ENCODE measurements at regions not wholly inside any gene's neighbourhood (a gene's known extent, or its start where the extent isn't known, plus 50 kb on each side); places are given as distances from the start of the nearest gene placed in this dataset.

DNA sequence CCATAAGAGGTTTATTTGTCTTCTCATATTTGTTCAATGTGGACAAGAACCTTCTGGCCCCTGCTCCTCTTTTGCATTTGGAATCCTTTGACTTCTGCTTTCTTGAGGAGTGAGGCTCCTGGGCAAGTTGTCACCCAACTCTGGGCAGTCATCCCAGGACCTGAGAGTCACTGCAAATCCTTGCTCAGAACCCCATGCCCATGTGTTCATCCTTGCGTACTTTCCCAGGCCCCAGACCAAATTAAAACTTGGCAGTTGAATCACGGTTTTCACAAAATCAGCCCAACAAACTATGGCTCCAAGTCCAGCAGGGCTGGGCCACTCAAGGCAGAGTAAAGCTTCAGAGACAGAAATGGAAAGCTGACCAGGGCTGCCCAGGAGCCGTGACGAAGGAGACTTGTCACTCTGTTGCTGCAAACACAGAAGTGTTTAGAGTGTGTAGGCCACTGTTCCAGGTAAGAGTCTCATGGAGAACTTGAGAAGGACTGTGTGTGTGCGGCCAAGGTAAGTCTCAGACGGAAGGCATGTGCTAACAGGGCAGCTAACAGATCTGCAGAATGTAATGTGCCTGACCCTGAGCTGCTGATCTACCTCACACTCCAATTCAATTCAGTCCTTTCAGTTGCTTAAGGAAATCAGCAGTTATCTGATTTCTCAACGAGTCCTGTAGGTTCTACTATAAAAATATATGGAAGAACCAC lies 549.4 kb upstream of the HS6ST1 start:
- H3K36me3 Mint-ChIP-seq = no peaks in the 10 kb centered on the region
- Histone ChIP-seq H3K27me3 (ENCODE audit: control insufficient read depth in 2 of 2, insufficient read depth in 2 of 2, low read length in 2 of 2) (no peaks in the 10 kb centered on the region), H3K27ac (ENCODE audit: low read depth, low read length) (no peak overlapping the region), H3K4me3 (ENCODE audit: low read length) (no peak overlapping the region), H3K9me3 (ENCODE audit: control insufficient read depth in 2 of 3, low read length in 3 of 3) (no peaks in the 10 kb centered on the region), H3K4me1 (ENCODE audit: control insufficient read depth in 2 of 2, insufficient read depth in 2 of 2, low read length in 2 of 2) (no peaks in the 10 kb centered on the region), H3K36me3 (ENCODE audit: control insufficient read depth in 2 of 3, insufficient read depth in 3 of 3, low read length in 3 of 3) (no peaks in the 10 kb centered on the region)
- no peak overlapping the region for H3K4me3 Mint-ChIP-seq
- ChIA-PET POLR2A (no interaction called here), CTCF (no interaction called here)
- ATAC-seq (no peak), DNase-seq (no peak)
- no peak overlapping the region for H3K27ac Mint-ChIP-seq
- H3K27me3 Mint-ChIP-seq = peaks cover 0 to 5% (median 0%) of the 10 kb centered on the region in 5 donors
- no peaks in the 10 kb centered on the region for H3K4me1 Mint-ChIP-seq
- intact Hi-C loops (cut with micrococcal nuclease) = no loop called here
- H3K9me3 Mint-ChIP-seq = peaks cover 0 to 7% (median 0%) of the 10 kb centered on the region in 11 donors

DNA sequence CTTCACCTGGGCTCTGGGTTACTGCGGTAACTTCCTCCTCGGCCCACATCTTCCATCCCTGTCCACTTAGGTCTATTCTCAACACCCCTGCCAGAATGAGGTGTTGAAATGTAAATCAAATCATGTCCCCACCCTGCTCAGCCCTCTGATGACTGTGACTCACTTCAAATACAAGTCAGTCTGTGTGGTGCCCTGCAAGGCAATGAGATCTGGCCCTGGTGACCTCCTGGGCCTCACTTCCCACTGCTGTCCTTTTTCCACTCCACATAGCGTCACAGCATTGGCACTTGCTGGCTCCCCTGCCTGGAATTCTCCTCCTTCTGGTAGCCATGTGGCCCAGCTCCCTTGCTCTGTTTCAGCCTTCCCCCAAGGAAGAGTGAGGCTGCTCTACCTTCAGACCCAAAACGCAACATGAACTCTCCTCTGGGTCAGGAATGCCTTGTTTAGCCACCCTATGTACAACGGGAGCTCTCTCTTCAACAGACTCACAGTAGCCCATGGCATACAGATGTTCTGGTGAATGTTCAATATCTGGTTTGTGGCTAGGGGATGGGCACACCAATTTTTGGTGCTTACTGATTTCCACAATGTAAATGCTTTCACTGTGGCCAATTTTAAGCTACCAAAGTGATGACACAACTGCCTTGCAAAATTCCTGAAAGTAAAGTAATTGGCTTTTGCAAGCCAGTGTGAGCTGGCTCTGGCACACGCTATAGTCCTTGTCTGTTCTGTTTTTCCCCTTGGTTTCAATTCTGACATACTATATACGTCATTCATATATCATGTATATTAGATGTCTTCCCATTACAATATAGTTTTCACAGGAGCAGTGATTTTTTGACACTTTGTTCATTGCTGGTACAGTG lies 550.3 kb upstream of the HS6ST1 start:
- Histone ChIP-seq H3K9me3 (ENCODE audit: control insufficient read depth in 2 of 3, low read length in 3 of 3) (no peaks in the 10 kb centered on the region), H3K27me3 (ENCODE audit: control insufficient read depth in 2 of 2, insufficient read depth in 2 of 2, low read length in 2 of 2) (no peaks in the 10 kb centered on the region), H3K27ac (ENCODE audit: low read depth, low read length) (no peak overlapping the region), H3K4me3 (ENCODE audit: low read length) (no peak overlapping the region), H3K4me1 (ENCODE audit: control insufficient read depth in 2 of 2, insufficient read depth in 2 of 2, low read length in 2 of 2) (no peaks in the 10 kb centered on the region), H3K36me3 (ENCODE audit: control insufficient read depth in 2 of 3, insufficient read depth in 3 of 3, low read length in 3 of 3) (no peaks in the 10 kb centered on the region)
- H3K27ac Mint-ChIP-seq = no peak overlapping the region
- no peaks in the 10 kb centered on the region for H3K36me3 Mint-ChIP-seq
- ATAC-seq (no peak), DNase-seq (no peak)
- ChIA-PET CTCF (no interaction called here), POLR2A (no interaction called here)
- peaks cover 0 to 5% (median 0%) of the 10 kb centered on the region in 5 donors for H3K27me3 Mint-ChIP-seq
- peaks cover 0 to 7% (median 0%) of the 10 kb centered on the region in 11 donors for H3K9me3 Mint-ChIP-seq
- intact Hi-C loops (cut with micrococcal nuclease) = no loop called here
- no peak overlapping the region for H3K4me3 Mint-ChIP-seq
- no peaks in the 10 kb centered on the region for H3K4me1 Mint-ChIP-seq

DNA sequence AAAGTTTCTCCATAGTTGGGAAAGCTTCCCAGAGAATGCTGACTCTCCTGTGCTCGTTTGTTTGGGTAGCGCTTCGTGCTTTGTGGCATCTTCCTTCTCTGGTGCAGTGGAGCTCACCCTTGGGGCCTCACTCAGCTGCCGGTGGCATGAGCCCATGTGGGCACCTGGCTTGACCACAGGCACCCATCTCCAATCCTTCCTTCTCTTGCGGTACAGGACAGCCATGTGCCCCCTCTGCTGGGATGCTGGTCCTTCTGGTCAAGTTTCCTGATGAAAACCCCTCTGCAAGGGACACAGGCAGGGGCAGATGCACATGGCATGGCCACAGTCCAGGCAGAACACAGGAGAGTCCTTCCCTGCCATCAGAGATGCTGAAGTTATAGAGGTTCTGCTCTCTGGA lies 555.9 kb upstream of the HS6ST1 start:
- H3K27ac Mint-ChIP-seq = no peak overlapping the region
- peaks cover 0 to 7% (median 0%) of the 10 kb centered on the region in 5 donors for H3K27me3 Mint-ChIP-seq
- no peak overlapping the region for H3K27ac ChIP-seq (ENCODE audit: low read depth, low read length)
- ATAC-seq (no peak), DNase-seq (no peak)
- ChIA-PET CTCF (no interaction called here), POLR2A (no interaction called here)
- no peaks in the 10 kb centered on the region for H3K36me3 ChIP-seq (ENCODE audit: control insufficient read depth in 2 of 3, insufficient read depth in 3 of 3, low read length in 3 of 3)
- no peaks in the 10 kb centered on the region for H3K4me1 Mint-ChIP-seq
- no peaks in the 10 kb centered on the region for H3K9me3 ChIP-seq (ENCODE audit: control insufficient read depth in 2 of 3, low read length in 3 of 3)
- H3K9me3 Mint-ChIP-seq = peaks cover 0 to 6% (median 0%) of the 10 kb centered on the region in 11 donors
- intact Hi-C loops (cut with micrococcal nuclease) = no loop called here
- H3K4me1 ChIP-seq (ENCODE audit: control insufficient read depth in 2 of 2, insufficient read depth in 2 of 2, low read length in 2 of 2) = no peaks in the 10 kb centered on the region
- H3K36me3 Mint-ChIP-seq = no peaks in the 10 kb centered on the region
- no peak overlapping the region for H3K4me3 ChIP-seq (ENCODE audit: low read length)
- no peak overlapping the region for H3K4me3 Mint-ChIP-seq
- H3K27me3 ChIP-seq (ENCODE audit: control insufficient read depth in 2 of 2, insufficient read depth in 2 of 2, low read length in 2 of 2) = peaks cover 0 to 2% of the 10 kb centered on the region in 2 donors

GRCh38 chr2:128876986-128877983 lies 558.6 kb upstream of the HS6ST1 start:
- Mint-ChIP-seq H3K9me3 (peaks cover 0 to 10% (median 0%) of the 10 kb centered on the region in 11 donors), H3K27ac (no peak overlapping the region), H3K27me3 (peaks cover 0 to 7% (median 0%) of the 10 kb centered on the region in 5 donors), H3K4me3 (no peak overlapping the region), H3K4me1 (no peaks in the 10 kb centered on the region), H3K36me3 (no peaks in the 10 kb centered on the region)
- Histone ChIP-seq H3K4me1 (ENCODE audit: control insufficient read depth in 2 of 2, insufficient read depth in 2 of 2, low read length in 2 of 2) (no peaks in the 10 kb centered on the region), H3K36me3 (ENCODE audit: control insufficient read depth in 2 of 3, insufficient read depth in 3 of 3, low read length in 3 of 3) (no peaks in the 10 kb centered on the region), H3K4me3 (ENCODE audit: low read length) (no peak overlapping the region), H3K27me3 (ENCODE audit: control insufficient read depth in 2 of 2, insufficient read depth in 2 of 2, low read length in 2 of 2) (peaks cover 0 to 2% of the 10 kb centered on the region in 2 donors), H3K27ac (ENCODE audit: low read depth, low read length) (no peak overlapping the region), H3K9me3 (ENCODE audit: control insufficient read depth in 2 of 3, low read length in 3 of 3) (no peaks in the 10 kb centered on the region)
- ATAC-seq (no peak), DNase-seq (no peak)
- CTCF ChIA-PET = no interaction called here
- POLR2A ChIA-PET = no interaction called here
- intact Hi-C loops (cut with micrococcal nuclease) = no loop called here

DNA sequence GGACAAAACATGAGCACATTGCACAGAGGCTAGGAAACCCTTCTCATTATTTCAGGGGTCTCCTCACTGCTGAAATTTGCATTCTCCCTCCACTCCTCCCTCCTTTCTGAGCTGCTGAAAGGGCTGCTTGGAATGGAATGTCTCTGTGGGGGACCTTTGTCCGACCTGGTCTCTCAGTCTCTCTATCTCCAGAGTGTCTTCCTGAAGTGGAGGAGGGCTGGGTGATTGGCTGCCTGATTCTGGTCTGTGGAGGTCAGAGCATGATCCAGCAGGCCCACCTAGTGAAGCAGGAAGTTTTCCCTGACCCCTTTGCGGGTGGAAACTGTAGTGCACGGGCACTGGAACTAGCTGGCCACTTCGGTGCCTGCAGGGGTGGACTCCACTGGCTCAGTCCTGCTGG lies 560.5 kb upstream of the HS6ST1 start:
- Histone ChIP-seq H3K27me3 (ENCODE audit: control insufficient read depth in 2 of 2, insufficient read depth in 2 of 2, low read length in 2 of 2) (peaks cover 0 to 2% of the 10 kb centered on the region in 2 donors), H3K36me3 (ENCODE audit: control insufficient read depth in 2 of 3, insufficient read depth in 3 of 3, low read length in 3 of 3) (no peaks in the 10 kb centered on the region), H3K4me1 (ENCODE audit: control insufficient read depth in 2 of 2, insufficient read depth in 2 of 2, low read length in 2 of 2) (no peaks in the 10 kb centered on the region), H3K9me3 (ENCODE audit: control insufficient read depth in 2 of 3, low read length in 3 of 3) (no peaks in the 10 kb centered on the region), H3K27ac (ENCODE audit: low read depth, low read length) (no peak overlapping the region), H3K4me3 (ENCODE audit: low read length) (no peak overlapping the region)
- Mint-ChIP-seq H3K27me3 (no peaks in the 10 kb centered on the region), H3K27ac (no peak overlapping the region), H3K4me3 (no peak overlapping the region), H3K9me3 (peaks cover 0 to 10% (median 0%) of the 10 kb centered on the region in 11 donors), H3K36me3 (no peaks in the 10 kb centered on the region), H3K4me1 (no peaks in the 10 kb centered on the region)
- DNase-seq (no peak), ATAC-seq (no peak)
- POLR2A ChIA-PET = no interaction called here
- CTCF ChIA-PET = no interaction called here
- intact Hi-C loops (cut with micrococcal nuclease) = no loop called here

DNA sequence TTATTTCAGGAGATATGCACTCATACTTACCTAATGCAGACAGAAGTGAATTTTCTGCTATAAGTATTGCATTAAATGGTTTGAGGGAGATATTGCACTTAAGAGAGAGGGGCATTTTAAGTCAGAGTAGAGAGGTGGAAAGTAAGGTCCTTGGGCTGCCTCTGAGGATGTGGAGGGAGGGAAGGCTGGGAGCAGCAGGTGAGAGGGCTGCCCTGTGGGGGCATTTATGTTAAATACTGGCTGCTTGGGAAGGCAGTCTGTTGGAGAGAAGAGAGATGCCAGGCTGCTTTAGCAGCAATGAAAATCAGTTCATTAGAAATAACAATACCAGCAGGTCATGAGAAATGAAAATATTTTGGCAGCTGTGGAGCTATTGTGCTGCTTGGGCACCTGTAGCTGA lies 576.2 kb upstream of the HS6ST1 start:
- no peaks in the 10 kb centered on the region for H3K27me3 ChIP-seq (ENCODE audit: control insufficient read depth in 2 of 2, insufficient read depth in 2 of 2, low read length in 2 of 2)
- no peaks in the 10 kb centered on the region for H3K4me1 Mint-ChIP-seq
- H3K36me3 Mint-ChIP-seq = no peaks in the 10 kb centered on the region
- H3K27ac Mint-ChIP-seq = no peak overlapping the region
- intact Hi-C loops (cut with micrococcal nuclease) = no loop called here
- H3K4me1 ChIP-seq (ENCODE audit: control insufficient read depth in 2 of 2, insufficient read depth in 2 of 2, low read length in 2 of 2) = no peaks in the 10 kb centered on the region
- peaks cover 0 to 9% (median 0%) of the 10 kb centered on the region in 5 donors for H3K27me3 Mint-ChIP-seq
- peaks cover 0 to 2% (median 0%) of the 10 kb centered on the region in 11 donors for H3K9me3 Mint-ChIP-seq
- ChIA-PET CTCF (no interaction called here), POLR2A (no interaction called here)
- no peak for DNase-seq
- H3K27ac ChIP-seq (ENCODE audit: low read depth, low read length) = no peak overlapping the region
- H3K36me3 ChIP-seq (ENCODE audit: control insufficient read depth in 2 of 3, insufficient read depth in 3 of 3, low read length in 3 of 3) = no peaks in the 10 kb centered on the region
- no peak for ATAC-seq
- no peaks in the 10 kb centered on the region for H3K9me3 ChIP-seq (ENCODE audit: control insufficient read depth in 2 of 3, low read length in 3 of 3)
- H3K4me3 Mint-ChIP-seq = no peak overlapping the region
- H3K4me3 ChIP-seq (ENCODE audit: low read length) = no peak overlapping the region

Data from naive thymus-derived CD4-positive, alpha-beta T cell (primary cell).